NCI-H2107 treated with DMSO at 0.1 percent for 48 hours (cell line): ENCODE measurements at regions not wholly inside any gene's neighbourhood (a gene's known extent, or its start where the extent isn't known, plus 50 kb on each side); places are given as distances from the start of the nearest gene placed in this dataset.
"Not testable (repeated sequence)": the region's sequence is repeated elsewhere in the genome, so short reads cannot be mapped to it uniquely, and the experiment has no call there.

Experiments used
- DNase-seq: peaks from one replicate; lab custom pipeline; 2025; ENCODE audit not compliant: unreplicated experiment; lab: John Stamatoyannopoulos, UW

DNA sequence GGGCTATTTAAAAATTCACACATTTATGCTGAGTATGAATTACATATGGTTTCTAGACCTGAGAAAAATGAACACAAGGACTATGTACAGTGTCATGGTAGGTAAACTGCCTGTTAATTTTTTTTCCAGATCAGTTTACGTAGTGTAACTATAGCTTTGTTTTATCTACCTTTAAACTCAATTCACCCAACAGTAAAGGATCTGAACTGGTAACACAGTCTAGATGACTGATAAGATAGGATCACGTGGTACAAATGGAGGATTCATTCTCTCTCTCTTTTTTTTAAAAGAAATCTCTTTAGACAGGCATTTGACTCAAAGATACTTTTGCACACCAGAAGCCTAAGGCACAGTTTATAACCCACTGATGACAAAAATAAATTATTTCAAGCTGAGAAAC is 130.8 kb upstream of the ATP2B1 start:
- DNase-seq = no peak

DNA sequence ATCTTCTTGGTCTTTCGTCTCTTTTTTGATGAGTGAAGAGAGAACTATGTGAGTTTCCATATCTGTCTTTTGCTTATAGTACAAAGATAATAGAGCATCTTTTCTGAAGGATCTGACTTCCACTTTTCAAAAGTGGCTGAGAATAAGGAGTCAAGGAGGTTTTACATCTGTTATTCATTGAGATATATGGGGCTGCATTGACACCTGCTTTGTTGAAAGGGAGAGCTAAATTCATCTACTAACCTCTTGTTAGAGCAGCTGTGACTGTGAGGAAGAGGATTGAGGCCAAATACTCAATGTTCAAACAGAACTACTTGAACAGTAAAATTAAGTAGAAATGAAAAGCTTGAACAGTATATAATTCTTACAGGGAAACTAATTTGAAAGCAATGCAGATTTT is 130.2 kb upstream of the ATP2B1 start:
- DNase-seq = no peak

DNA sequence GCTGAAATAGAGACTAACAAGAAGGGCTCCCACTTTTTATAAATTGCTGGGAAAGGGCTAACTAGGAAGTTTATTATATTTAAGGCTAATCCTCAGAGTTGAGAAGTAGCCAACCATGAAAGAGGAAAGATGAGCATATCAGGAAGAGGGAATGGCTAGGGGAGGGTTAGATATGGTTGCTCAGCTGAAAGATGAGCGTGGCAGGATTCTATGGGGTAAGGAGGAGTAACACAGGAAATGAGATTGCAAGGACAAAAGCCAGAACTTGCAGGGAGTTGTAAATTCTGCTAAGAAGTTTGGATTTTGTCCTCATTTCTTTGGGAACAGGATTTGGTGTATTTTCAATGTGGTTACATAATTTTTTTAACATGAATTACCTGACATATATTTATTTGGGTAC is 127.4 kb upstream of the ATP2B1 start:
- no peak for DNase-seq

DNA sequence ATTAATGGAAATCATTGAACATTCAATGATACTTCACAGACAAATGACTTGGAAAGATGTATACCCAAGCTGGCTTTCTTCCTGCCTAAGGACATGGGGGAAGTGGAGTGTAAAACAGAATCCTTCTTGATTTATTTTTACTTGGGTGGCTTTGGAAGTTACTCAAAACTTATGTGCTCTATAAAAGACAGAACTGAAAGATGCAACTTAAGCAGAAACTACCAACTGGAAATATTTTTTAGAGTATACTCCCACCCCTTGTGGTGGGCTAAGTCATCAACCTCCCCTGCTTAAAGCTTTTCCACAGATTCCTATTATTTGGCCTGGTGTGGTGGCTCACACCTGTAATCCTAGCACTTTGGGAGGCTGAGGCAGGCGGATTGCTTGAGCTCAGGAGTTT is 126.0 kb upstream of the ATP2B1 start:
- DNase-seq = no peak

DNA sequence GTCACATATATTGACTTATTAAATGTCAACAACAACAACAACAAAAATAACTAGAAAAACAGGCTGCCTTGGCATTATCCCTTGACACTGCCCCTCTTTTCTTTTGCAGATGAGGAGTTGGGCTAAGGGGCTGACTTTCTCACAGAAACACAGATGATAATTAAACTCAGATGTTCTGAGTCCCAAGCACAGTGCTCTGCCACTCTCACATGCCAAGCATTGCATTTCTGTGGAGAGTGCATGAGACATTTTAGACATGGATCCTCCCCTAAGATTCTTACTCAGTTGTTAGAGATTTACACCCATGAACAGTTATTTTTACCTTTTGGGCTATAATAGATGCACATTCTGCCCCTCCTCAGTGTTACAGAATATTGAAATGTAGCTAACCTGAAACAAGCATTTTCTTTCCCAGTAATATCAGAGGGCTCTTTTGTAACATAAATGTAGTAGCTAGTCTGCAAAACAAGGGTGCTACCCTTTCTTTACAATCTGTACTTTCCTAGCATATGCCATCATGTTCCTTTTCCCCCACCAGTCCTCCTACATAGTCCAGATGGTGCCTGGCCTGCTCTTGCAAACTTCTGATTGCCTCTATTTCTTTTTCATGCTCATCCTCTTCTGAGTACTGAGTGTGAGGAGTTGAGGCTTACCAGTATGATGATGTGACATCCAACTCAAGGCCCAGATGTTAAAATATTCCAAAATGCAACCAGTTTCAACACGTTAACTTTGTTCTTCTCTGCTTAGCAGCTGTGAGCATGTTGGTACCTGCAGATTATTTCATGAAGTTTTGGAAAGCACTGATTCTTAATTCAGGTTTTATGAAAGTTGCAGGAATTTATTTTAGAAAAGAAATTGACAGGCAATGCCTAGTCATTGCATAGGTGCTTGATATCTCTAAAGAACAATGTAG is 125.0 kb upstream of the ATP2B1 start:
- DNase-seq = no peak

DNA sequence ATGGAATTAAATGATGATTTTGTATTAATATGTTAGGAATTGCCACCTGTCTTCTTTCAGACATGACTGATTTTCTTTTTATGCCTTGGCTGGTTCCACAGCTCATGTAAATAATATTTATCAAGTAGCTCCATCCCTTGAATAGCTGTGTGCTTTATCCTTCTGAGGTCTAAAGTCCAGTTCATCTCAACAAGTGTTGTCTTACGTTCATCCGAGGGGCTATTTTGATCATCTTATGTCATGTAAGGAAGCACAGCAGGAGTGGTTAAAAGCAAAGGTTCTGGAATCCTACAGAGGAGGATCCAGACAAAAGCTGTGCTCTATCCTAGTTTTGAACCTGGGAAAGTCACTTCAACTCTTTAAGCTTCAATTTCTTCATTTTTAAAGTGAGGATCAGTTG is 123.7 kb upstream of the ATP2B1 start:
- DNase-seq = no peak

DNA sequence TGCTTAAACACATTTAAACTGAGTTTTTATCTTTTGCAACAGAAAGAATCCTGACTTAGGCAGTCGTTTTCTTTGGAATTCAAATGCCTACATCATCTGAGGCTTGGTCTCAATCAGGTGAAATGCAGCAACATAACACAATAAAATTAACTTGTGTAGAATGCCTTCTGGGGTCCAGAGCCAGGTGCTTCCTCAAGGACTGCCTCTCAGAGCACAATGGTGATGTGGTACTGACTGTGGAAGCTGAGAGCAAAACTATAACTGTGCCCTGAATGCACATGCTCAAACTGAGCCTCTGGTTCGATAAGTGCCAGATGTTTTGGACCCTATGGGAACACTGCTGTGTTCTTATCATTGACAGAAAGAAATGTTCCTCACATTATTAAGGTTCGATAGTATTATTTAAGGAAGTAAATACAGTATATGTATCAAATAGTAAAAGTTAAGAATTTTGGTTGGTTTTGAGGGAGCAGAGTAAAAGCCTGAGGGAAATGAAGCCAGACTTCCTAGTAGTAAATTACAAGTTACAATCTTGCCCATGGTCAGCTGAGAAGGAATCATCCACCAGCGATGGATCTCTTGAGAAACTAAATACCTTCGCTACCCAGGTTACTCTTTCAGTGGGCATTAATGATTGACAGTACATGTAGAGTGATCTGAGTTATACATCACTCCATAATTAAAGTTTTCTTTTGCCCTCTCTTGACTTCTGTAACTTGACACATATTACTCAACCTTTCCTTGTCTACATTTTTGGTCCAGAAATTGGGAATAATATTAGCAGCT is 122.9 kb upstream of the ATP2B1 start:
- DNase-seq = no peak

DNA sequence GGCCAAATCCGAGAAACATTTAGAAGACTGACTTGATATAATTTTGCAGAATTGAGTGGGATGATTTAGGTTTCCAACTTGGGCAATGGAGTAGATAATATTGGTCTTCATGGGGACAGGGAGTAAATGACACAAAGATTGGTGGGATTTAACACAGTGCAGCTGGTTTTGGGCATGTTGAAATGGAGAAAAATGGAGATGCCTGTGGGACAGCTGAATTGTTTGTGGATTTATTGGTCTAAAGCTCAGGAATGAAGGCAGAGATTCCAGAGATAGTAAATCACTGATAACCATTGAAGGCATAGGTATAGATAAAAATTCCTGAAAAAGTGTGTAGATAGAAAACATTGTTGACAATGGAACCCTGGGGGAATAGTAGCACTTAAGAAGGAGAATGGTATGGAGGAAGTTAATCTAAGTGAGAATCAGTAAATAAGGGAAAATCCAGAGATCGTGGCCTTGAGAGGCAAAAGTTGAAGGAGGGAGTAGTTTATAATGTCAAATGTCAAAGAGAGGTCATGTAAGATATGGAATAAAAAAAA is 120.9 kb upstream of the ATP2B1 start:
- DNase-seq = no peak

DNA sequence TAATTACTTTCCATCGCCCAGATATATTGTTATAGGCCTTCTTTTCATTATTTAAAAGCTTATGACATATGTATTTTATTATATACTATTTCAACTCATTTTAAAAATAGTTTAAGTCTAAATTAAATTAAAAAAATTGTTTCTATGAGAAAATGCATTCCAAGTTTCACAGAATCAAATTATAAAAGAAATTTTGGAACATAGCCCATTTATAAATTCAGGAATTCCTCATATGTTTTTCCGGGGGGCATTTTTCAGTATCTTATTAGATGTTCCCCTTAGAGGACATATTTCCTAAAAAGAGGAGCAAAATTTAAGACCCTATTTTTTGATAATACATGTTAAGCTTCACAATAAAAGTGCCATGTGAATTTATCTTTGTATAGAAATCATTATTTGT is 119.9 kb upstream of the ATP2B1 start:
- no peak for DNase-seq

DNA sequence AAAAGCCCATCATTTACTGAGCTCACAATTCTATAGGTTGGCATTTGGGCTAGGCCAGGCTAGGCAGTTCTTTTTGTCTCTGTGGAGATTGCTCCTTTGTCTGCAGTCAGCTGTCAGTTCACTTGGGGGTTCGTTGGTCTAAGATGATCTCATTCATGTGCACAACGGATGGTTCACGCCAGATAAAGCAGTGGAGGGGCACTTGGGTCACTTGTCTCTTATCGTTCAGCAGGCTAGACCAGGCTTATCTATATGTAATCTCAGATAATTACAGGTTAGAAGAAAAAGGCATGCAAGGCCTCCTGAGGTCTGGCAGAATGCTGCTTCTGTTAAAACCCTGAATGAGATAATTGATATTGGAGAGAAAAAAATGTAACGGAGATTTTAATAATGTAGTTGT is 119.0 kb upstream of the ATP2B1 start:
- no peak for DNase-seq

DNA sequence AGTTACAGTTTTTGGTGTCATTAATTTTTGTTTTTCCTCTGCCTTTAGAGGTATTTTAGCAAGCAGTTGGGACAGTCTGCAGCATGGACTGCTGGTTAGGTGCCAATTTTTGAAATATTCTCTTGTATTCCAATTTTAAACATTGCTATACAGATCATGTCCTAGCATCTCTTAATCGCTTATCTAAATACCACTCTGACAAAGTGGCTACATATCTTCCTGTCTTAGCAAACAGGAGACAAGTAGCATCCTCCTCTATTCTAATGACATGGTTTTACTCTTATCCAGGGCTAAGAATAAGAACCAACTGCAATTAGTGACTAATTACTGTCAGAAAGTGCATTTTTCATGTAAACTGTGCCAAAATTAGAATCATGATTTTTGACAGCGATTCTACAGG is 117.8 kb upstream of the ATP2B1 start:
- DNase-seq = no peak

DNA sequence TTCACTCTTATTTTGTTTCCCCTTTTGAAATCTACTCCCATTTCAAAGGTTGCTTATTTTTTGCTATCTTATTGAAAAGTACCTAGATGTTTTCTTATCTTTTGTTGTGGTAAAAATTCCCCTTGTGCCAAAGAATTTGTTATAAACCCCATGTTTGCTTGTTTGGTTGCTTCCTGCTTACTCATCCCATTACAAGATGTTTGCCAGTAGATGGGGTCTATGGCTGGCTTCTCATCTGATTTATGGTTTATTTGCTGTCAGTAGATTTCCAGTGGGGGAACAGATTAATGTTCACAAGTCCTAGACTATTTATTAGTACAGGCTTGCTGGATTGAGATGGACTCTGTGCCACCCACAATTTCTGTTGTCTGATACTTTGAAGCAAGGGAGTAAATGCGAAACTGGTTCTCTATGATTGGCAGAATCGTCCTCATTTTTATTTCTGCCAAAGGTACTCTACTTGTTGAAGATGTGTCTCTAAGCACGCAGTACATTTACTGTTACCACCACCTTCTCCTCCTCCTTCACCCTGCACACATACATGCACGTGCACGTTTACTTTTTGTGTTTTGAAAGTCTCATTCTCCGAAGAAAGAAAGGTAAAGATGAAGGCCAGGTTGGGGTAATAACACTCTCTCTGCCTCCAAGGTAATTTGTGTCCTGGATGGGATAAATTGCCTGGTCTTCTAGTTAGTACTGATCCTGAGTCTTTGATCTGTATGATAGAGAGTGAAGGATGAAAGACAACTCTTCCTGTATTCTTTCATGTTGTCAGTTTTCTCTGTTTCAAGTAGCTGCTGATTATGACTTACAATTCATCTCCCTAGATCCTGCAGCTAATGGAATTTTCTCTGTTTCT is 117.2 kb upstream of the ATP2B1 start:
- no peak for DNase-seq

DNA sequence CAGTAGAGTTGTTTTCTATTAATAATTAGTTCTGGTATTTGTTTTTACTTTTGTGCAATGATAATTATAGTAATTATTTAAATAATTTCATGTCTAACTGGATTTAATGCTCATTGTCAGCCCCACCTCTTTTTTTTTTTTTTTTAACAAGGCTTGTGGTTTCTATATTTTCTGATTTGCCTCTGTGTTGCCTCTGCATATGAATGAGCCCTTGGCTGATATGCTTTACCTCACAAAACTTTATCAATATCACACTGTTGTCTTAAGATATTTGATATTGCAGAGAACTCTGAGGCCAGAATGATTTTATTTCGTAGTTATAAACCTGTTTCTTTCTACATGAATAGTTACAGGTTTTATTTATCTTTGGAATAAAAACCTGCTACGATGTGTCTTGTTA is 116.2 kb upstream of the ATP2B1 start:
- DNase-seq = no peak

DNA sequence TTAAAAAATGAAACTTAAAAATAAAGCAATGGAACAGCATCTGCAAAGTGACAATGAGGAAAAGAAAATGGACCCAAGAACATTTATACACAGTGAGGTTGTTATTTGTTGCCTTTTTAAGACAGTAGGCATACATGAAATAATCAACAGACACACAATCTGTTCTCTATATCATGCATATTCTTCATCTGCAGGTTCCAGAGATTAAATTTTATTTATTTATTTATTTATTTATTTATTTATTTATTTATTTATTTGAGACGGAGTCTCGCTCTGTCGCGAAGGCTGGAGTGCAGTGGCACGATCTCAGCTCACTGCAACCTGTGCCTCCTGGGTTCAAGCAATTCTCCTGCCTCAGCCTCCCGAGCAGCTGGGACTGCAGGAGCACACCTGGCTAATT is 114.4 kb upstream of the ATP2B1 start:
- not testable (repeated sequence) for DNase-seq

DNA sequence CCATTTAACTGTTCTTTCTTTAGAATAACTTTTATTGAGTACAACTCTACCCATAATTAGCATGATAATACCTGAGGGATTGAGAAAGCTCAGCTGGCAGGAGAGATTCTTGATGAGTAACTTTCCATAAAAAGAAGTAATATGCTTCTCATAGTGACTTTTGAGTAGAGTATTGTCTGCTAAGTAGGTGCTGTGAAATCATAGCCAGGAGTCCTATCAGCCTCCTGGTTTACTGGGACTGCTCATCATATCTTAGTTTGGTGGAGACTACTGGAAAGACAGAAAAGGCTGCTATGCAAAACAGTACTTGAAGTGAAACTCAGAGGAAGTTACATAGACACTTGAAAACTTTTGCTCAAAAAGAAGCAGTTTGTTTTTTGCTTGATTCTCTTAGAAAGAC is 113.3 kb upstream of the ATP2B1 start:
- DNase-seq = no peak

DNA sequence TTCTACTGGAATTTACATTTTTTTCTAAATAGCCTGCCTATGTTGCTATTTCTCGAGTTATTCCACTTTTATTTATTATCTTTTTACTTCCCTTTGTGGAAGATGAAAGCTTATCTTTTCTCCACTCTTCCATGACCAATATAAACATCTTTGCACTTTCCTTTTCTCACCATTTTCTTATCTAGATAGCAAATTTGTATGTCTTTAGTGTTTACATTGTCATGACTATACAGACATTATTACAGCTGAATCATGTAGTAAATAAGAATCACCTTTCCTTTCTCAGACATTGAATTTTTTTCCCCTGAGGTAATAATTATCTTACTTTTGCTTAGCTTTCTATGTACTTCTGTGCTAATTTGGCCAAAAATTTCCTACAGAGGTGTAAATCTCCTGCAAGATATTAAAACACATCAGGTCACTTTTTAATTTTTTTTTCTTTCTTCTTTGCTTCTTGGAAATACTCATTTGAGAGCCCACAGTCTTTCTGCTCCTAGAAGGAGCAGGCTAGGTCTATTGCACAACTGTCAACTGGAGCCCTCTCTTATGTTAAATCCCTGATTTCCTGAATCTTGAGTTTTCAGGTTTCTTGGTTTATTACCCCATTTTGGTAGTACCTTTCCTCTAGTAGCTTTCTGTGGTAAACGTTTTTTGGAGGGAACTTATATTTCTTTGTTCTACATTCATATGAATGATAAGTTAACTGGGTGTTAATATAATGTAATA is 109.0 kb upstream of the ATP2B1 start:
- DNase-seq = no peak

DNA sequence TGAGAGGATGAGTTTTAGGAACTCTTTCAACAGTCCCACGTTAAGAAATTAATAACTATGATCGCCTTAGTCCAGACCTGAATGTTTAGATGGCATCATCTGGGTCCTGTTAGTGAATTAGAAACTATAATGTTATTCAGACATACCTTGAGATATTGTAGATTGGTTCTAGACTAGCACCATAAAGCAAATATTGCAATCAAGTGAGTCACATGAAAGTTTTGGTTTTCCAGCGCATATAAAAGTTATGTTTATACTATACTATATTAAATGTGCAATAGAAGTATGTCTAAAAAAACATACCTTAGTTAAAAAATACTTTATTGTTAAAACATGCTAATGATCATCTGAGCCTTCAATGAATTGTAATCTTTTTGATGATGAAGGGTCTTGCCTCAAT is 106.6 kb upstream of the ATP2B1 start:
- no peak for DNase-seq

DNA sequence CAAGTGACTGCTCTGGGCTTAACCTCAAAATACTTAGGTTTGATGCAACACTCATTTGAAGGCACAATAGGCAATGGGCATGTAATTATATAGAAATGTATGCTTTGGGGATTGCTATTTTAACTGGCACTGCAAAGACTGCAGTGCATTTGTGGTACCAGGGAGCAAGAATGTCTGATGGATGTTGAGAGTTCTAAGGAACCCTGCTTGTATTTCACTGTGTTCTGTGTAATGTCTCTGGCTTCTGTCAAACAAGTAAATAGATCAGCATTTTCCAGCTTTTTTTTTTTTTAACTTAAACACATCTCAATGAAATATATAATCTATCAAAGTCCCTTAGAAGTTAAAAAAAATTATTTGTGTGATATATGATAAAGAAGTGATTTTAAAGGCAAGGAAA is 94.8 kb upstream of the ATP2B1 start:
- DNase-seq = no peak

DNA sequence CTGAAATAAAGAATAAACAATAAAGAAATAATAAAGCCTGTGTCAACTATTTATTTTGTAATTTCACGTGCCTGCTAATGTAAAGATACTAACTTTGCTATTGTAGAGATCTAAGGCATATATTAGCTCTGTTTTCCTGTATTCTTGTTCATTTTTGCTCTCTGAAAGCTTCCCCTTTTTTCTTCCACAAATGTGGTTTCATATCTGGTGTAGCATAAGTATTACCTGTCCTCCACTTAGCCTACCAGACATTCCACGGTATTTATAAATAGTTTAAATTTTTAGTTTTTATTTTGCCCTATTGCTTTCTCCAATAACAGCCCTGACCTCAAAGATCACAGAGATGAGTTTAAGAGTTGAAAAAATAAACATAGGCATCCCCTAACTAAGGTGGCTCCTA is 92.6 kb upstream of the ATP2B1 start:
- DNase-seq = no peak

DNA sequence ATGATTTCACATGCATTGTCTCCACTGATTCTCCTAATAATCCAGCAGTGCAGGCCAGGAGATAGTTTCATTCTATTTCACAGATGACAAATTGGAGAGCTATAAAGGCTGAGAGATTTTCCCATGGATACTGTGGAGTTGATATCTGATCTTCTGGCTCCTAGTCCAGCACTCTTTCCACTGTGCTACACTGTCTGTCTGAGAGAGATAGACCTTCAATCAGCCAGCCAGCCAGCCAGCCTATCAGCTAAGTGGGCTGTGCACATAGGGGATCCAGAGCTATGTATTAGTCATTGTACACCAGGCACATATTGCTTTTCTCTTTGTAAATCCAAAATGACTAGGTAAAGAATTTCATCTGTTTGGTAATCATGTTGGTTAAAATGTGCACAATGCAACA is 91.8 kb upstream of the ATP2B1 start:
- no peak for DNase-seq

DNA sequence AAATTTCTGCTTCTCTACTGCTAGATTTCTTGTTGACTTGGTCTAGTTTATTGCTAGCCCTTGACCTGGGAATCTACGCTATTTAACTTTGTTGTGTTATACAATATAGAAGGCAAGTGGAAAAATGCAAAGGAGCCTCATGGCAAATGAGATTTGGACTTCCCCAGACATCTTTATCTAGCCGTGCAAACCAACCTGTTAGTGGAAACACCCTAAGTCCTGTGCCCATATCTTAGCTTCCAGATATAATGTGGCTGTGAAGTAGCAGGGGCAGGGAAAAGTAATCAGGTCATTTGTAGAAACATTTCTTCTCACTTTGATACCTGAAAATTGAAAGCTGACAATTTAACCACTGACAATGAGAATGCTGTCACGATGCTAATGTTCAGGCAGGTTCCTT is 90.7 kb upstream of the ATP2B1 start:
- no peak for DNase-seq
